Occipital lobe (tissue), 1 donor: ENCODE measurements at regions not wholly inside any gene's neighbourhood (a gene's known extent, or its start where the extent isn't known, plus 50 kb on each side); places are given as distances from the start of the nearest gene placed in this dataset.

Experiments
- DNase-seq: peaks from one replicate; lab custom pipeline; 2025; lab: John Stamatoyannopoulos, UW

- no peak for DNase-seq
Observed at GRCh38 chr6:77403424-77403823, 59.9 kb downstream of the HTR1B start.

- no peak for DNase-seq
Observed at GRCh38 chr6:77401231-77401630, 62.1 kb downstream of the HTR1B start.

DNA sequence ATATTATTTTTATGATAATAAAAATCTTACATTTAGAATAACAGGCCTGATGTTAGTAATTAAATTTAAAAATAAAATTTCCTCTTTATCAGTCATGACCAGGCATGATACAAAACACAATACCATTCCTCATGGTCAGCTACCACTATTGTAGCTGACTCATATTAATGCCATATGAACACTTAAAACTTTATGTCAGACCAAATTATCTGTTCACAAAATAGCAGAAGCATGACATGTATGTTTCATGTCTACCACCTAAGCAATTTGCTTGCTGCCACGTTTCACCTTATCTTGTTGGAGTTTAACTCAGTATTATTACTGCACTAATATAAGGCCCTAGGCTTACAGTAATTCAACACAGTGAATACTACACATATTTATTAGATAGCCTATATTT lies 65.7 kb downstream of the HTR1B start:
- DNase-seq, result no peak

GRCh38 chr6:77389402-77389801 lies 73.9 kb downstream of the HTR1B start:
- no peak for DNase-seq

DNA sequence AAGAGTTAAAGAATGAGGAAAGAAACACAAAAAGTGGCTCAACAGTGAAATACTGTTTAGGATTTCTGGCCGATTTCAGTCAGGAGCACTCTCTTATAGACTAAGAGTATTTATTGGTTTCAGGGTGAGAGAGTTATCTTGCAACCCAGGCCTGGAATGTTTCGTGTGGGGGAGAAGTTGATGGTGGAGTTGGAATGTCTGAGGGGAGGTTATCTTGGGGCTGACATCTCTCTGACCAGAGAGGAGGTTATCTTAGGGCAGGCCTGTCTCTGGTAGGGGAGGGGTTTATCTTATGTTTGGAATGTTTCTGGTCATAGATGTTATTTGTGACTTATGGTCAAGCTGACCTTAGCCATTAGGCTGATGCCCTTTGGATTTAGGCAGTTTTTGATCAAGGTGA lies 80.3 kb downstream of the HTR1B start:
- no peak for DNase-seq

DNA sequence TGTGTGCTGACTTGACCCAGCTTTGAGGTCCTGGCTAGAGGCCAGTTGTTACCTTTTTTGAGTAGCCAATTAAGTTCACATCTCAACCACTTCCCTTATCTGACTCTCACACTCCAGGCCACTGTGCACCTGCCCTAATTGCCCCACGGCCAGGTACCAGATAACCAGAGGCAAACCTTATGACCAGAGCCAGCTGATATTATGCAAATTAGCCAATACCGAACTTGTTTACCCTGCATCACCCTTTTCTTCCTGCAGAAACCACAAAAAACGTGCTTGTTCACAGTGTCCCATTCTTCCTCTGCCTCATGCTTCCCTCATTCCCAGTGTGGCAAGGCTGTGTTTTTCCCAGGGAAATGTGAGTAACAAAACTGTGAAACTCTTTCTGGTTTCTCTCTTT lies 89.3 kb downstream of the HTR1B start:
- DNase-seq, result no peak

DNA sequence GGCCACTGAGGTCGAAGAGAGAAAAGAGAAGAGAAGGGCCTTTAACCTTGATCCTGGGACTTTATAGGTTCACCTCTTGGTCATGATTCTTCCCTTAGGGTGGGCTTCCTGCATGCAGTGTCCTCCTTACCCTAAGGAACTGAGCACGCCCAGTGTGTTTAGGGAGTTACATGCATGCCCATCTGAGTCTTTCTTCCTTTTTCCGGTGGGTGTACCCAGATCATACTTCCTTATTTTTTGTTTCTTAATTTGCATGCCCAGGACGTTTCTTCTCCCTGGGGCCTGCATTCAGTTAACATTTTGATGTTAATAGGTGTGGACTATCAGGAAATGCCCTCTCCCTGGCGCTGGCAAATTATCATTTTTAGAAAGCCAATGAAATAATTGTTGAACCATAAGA lies 91.5 kb downstream of the HTR1B start:
- no peak for DNase-seq

DNA sequence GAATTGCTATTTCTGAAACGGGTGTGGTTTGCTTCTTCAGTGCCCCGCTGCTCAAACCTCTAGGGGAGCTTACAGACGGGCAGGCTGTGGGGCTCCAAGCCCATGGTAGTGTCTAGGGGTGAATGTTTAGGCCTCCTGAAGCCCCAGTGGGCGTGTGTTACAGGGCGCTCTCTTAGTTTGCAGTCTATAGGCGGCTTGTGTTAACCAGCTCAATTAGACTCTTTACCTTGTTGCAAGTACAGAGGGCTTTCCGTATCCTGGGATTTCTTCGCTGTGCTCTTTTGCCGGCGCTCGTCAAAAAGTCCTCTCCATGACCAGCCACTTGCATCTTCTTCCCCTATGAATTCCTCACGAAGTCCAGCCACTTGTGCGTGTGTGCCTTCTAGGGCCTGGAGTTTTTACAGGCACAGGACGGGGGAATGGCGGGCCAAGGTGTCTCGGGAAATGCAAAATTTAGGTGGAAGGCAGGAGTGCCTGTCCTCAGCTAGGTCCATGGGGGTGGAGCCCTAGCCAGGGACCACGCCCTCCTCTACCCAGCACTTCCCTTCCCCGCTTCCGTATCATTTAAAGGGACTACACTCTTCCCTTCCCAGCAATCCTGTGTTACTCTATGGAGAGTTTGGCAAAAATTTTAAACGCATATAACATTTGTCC lies 94.5 kb downstream of the HTR1B start:
- no peak for DNase-seq

GRCh38 chr6:77366798-77367197 lies 96.5 kb downstream of the HTR1B start:
- DNase-seq, result no peak

DNA sequence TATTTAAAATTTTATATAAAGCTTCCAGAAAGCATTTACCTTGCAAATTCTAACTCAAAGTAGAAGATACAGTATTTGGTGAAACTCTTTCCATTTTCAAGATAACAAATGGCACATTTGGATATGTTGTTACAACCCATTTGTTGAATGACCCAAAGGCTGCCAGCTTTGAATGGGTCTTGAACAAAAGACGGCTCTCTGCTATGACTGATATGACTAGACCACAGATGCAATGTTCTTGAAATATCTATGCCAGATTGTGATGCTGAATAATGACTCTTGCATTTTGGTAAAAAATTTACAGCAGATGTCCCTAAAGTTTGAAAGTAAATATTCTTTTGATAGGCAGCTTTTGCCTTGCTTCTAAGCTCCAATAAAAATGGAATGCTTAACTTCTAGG lies 99.6 kb downstream of the HTR1B start:
- DNase-seq, result no peak

DNA sequence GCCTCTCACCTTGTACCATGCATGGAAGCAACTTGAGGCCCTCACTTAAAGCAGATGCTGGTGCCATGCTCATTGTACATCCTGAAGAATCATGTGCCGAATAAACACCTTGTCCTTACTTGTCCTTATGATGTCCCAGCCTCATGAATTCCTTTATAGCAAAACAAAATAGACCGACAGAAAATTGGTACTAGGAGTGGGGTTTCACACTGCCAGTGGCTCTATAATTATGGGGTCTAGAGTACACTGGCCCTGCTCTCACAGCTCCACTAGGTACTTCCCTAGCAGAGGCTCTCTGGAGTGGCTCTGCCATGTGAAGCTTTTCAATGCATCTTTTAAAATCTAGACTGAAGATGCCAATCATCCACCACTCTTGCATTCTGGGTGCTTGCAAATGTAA lies 101.2 kb downstream of the HTR1B start:
- DNase-seq, result no peak

DNA sequence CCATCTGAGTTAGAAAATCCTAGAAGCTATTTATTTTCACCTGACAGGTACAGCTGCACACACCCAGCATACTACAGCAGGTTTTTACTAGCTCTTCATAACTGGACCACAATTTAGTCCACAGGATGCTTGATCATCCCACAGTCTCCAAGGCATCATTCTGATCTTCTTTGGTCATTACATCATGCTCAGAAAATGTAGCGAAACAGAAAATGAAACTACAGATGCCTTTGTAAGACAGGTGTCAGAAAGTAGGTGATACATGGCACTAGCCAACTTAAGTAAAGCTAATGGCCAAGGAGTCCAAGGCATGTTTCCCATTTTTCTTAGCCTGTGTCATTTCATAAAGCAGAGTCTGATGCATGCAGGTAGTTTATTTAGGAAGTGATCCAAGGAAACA lies 102.3 kb downstream of the HTR1B start:
- no peak for DNase-seq

- DNase-seq, result no peak
Observed at GRCh38 chr6:77356821-77357220, 106.5 kb downstream of the HTR1B start.

DNA sequence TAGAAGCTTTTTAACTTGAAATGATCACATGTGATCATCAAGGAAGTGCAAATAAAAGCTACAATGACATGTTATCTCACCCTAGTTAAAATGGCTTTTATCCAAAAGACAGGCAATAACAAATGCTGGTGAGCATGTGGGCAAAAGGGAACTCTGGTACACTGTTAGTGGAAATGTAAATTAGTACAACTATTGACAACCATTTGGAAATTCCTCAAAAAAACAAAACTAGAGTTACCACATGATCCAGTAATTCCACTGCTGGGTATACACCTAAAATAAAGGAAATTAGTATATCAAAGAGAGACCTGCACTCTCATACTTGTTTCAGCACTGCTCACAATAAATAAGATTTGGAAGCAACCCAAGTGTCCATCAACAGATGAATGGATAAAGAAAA lies 108.7 kb downstream of the HTR1B start:
- DNase-seq, result no peak

DNA sequence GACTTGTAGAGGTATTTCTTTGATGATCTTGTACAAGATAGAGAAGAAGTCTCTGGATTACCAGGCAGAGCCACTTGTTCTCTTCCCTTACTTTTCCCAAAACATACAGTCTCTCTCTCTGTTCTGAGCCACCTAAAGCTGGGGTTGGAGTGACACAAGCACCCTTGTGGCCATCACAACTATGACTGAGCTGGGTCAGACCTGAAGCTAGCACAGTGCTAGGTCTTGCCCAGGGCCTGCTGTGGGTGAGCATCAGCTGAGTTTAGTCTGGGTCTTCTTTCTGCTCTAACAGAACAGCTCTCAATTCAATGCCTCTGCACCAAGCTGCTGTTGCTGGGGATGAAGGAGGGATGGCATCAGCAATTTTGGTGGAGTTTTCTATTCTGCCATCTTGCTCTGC lies 110.2 kb downstream of the HTR1B start:
- DNase-seq, result no peak

GRCh38 chr6:77341058-77341986 lies 122.0 kb downstream of the HTR1B start:
- DNase-seq, result no peak

DNA sequence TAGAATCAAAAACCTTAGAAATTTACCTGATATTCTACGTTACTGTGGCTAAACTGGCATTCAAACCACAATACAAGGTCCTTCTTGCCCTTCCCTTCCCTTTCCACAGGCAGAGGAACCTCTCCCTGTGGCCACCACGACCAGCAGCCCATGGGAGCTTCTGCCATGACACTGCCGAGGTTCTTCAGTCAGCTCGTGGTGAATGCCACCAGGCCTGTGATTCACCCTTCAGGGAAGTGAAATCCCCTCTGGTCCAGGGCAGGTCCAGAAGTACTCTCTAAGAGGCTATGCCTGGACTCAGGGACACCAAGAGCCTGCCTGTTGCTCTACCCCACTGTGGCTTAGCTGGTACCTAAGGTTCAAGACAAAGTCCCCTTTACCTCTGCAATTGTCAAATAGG lies 123.0 kb downstream of the HTR1B start:
- no peak for DNase-seq

DNA sequence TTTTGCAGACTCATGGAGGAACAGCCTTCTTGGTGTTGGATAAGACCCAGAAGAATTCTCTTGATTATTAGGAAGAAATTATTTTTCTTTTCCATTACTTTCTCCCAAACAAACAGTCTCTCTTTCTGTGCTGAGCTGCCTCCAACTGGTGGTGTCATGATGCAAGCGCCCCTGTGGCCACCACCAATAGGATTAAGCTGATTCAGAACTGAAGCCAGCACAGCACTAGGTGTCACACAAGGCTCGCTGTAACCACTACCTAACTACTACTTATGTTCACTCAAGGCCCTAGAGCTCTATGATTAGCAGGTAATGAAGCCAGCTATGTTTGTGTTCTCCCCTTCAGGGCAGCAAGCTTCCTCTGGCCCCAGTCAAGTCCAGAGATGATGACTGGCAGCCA lies 123.4 kb downstream of the HTR1B start:
- no peak for DNase-seq

DNA sequence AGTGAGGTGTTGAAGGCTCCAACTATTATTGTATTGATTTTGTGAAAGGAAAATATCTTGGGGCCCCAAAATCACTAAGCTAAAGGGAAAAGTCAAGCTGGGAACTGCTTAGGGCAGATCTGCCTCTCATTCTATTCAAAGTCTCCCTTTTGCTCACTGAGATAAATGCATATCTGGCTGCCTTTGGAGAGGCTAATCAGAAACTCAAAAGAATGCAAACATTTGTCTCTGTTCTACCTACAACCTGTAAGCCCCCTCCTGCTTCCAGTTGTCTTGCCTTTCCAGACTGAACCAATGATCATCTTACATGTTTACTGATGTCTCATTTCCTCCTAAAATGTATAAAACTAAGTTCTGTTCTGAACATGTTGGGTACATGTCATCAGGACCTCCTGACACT lies 125.9 kb downstream of the HTR1B start:
- no peak for DNase-seq

GRCh38 chr6:77334093-77334492 lies 129.2 kb downstream of the HTR1B start:
- no peak for DNase-seq

DNA sequence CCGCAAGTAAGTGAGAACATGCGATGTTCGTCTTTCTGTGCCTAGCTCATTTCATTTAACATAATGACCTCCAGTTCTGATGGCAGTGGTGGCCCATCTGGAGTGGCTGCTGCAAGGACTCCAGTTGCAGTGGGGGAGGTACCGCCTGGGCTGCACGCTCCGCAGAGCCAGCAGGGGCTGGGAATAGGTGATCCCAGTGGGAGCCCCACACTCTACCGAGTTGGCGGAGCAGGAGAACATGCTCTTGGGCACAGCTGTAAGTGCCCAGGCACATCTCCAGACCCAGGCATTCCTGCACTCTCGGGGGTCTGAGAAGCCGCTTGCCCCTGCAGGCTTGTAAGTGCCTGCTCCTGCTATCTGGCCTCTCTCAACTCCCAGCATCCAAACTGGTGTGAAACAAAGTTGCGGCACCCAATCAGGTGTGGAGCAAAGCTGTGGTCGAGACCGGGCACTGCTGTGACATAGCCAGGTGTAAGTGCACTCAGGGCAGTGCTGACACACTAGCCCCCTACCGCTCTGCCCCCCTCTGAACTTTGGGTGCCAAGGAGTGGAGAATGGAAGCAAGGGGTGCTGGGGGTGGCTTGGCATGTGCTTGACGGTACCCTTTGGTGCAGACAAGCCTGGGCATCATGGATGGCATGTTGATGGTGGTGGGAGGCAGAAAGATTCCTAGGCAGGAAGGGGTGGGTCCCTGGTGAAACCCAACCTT lies 130.2 kb downstream of the HTR1B start:
- DNase-seq, result no peak

- no peak for DNase-seq
Observed at GRCh38 chr6:77326711-77327110, 136.6 kb downstream of the HTR1B start.
